ENCODE measurements at regions not wholly inside any gene's neighbourhood (a gene's known extent, or its start where the extent isn't known, plus 50 kb on each side); places are given as distances from the start of the nearest gene placed in this dataset.

- intact Hi-C loops (cut with DNase I, micrococcal nuclease), result no loop called here
- CTCF ChIA-PET, result no interaction called here
Observed at GRCh38 chr3:23735535-23736326, 70.0 kb upstream of the UBE2E1 start.

GRCh38 chr3:23738944-23739343 lies 66.8 kb upstream of the UBE2E1 start:
- DNase-seq (no peak), ATAC-seq (no peak)
- no peaks in the 10 kb centered on the region for H3K9me3 Mint-ChIP-seq (ENCODE audit: low read depth)
- no peak overlapping the region for H3K27ac Mint-ChIP-seq
- ChIA-PET POLR2A (no interaction called here), CTCF (interaction anchor here (0.7 kb wide), 1 partner anchor 52 kb away, joined by 4 read pairs; no protein-coding TSS in a partner anchor)
- peaks cover 10% of the 10 kb centered on the region for H3K27me3 Mint-ChIP-seq
- H3K4me3 Mint-ChIP-seq, result no peak overlapping the region
- H3K36me3 Mint-ChIP-seq (ENCODE audit: low read depth), result no peaks in the 10 kb centered on the region
- intact Hi-C loops (cut with DNase I, micrococcal nuclease), result no loop called here
- H3K4me1 Mint-ChIP-seq, result peaks cover 9% of the 10 kb centered on the region

More at GRCh38 chr3:23735535-23736326, 70.0 kb upstream of the UBE2E1 start:
- no peak overlapping the region for H3K27ac Mint-ChIP-seq
- peaks cover 4% of the 10 kb centered on the region for H3K4me1 Mint-ChIP-seq
- POLR2A ChIA-PET, result no interaction called here
- no peak for DNase-seq
- no peaks in the 10 kb centered on the region for H3K36me3 Mint-ChIP-seq (ENCODE audit: low read depth)
- H3K4me3 Mint-ChIP-seq, result no peak overlapping the region
- peaks cover 2% of the 10 kb centered on the region for H3K27me3 Mint-ChIP-seq
- no peak for ATAC-seq
- H3K9me3 Mint-ChIP-seq (ENCODE audit: low read depth), result no peaks in the 10 kb centered on the region

GRCh38 chr3:23739536-23739935 lies 66.2 kb upstream of the UBE2E1 start:
- ChIA-PET POLR2A (no interaction called here), CTCF (interaction anchor here (0.6 to 0.7 kb wide), 3 partner anchors 53 to 757 kb away, joined by 3 to 4 read pairs (median 4); no protein-coding TSS in a partner anchor)
- H3K9me3 Mint-ChIP-seq (ENCODE audit: low read depth), result no peaks in the 10 kb centered on the region
- H3K4me1 Mint-ChIP-seq, result peaks cover 9% of the 10 kb centered on the region
- no peak overlapping the region for H3K4me3 Mint-ChIP-seq
- intact Hi-C loops (cut with DNase I, micrococcal nuclease), result no loop called here
- no peak overlapping the region for H3K27ac Mint-ChIP-seq
- DNase-seq (no peak), ATAC-seq (no peak)
- H3K36me3 Mint-ChIP-seq (ENCODE audit: low read depth), result no peaks in the 10 kb centered on the region
- H3K27me3 Mint-ChIP-seq, result peaks cover 12% of the 10 kb centered on the region

- Mint-ChIP-seq H3K27me3 (peaks cover 14% of the 10 kb centered on the region), H3K27ac (no peak overlapping the region), H3K4me3 (no peak overlapping the region), H3K4me1 (peaks cover 9% of the 10 kb centered on the region), H3K9me3 (ENCODE audit: low read depth) (no peaks in the 10 kb centered on the region), H3K36me3 (ENCODE audit: low read depth) (no peaks in the 10 kb centered on the region)
- intact Hi-C loops (cut with DNase I, micrococcal nuclease), result loop anchor here (1.0 to 5.0 kb wide), 4 partner anchors 13 to 57 kb away; no protein-coding TSS in a partner anchor
- peak; percentile 88 for ATAC-seq
- peak; percentile 78 for DNase-seq
- POLR2A ChIA-PET, result no interaction called here
- CTCF ChIA-PET, result no interaction called here
Observed at GRCh38 chr3:23740517-23740965, 65.2 kb upstream of the UBE2E1 start.

GRCh38 chr3:23741036-23741706 lies 64.6 kb upstream of the UBE2E1 start:
- POLR2A ChIA-PET, result interaction anchor here (0.6 kb wide), 1 partner anchor 35 kb away, joined by 3 read pairs; no protein-coding TSS in a partner anchor
- Mint-ChIP-seq H3K27ac (no peak overlapping the region), H3K4me1 (peaks cover 9% of the 10 kb centered on the region), H3K27me3 (peaks cover 14% of the 10 kb centered on the region), H3K4me3 (no peak overlapping the region), H3K36me3 (ENCODE audit: low read depth) (no peaks in the 10 kb centered on the region), H3K9me3 (ENCODE audit: low read depth) (no peaks in the 10 kb centered on the region)
- intact Hi-C loops (cut with DNase I, micrococcal nuclease), result loop anchor here in 1 of 2 experiments (2.0 to 5.0 kb wide), 2 partner anchors 14 to 56 kb away; no protein-coding TSS in a partner anchor
- ATAC-seq (no peak), DNase-seq (no peak)
- CTCF ChIA-PET, result no interaction called here

- intact Hi-C loops (cut with DNase I, micrococcal nuclease), result loop anchor here in 1 of 2 experiments (5.0 kb wide), 1 partner anchor 54 kb away; no protein-coding TSS in a partner anchor
- Mint-ChIP-seq H3K9me3 (ENCODE audit: low read depth) (no peaks in the 10 kb centered on the region), H3K27me3 (peaks cover 14% of the 10 kb centered on the region), H3K4me3 (no peak overlapping the region), H3K36me3 (ENCODE audit: low read depth) (no peaks in the 10 kb centered on the region), H3K27ac (no peak overlapping the region), H3K4me1 (peaks cover 9% of the 10 kb centered on the region)
- ATAC-seq (no peak), DNase-seq (no peak)
- ChIA-PET POLR2A (no interaction called here), CTCF (no interaction called here)
Observed at GRCh38 chr3:23743141-23743784, 62.5 kb upstream of the UBE2E1 start.

GRCh38 chr3:23746441-23746840 lies 59.3 kb upstream of the UBE2E1 start:
- H3K4me3 Mint-ChIP-seq, result no peak overlapping the region
- H3K36me3 Mint-ChIP-seq (ENCODE audit: low read depth), result no peaks in the 10 kb centered on the region
- H3K27me3 Mint-ChIP-seq, result peaks cover 15% of the 10 kb centered on the region
- no peak for ATAC-seq
- no peak for DNase-seq
- intact Hi-C loops (cut with DNase I, micrococcal nuclease), result no loop called here
- CTCF ChIA-PET, result interaction anchor here (2.6 kb wide), 1 partner anchor 10 kb away, joined by 7 read pairs; no protein-coding TSS in a partner anchor
- no peaks in the 10 kb centered on the region for H3K9me3 Mint-ChIP-seq (ENCODE audit: low read depth)
- H3K27ac Mint-ChIP-seq, result no peak overlapping the region
- POLR2A ChIA-PET, result no interaction called here
- H3K4me1 Mint-ChIP-seq, result no peaks in the 10 kb centered on the region

- ChIA-PET CTCF (no interaction called here), POLR2A (no interaction called here)
- peaks cover 9% of the 10 kb centered on the region for H3K27me3 Mint-ChIP-seq
- DNase-seq (no peak), ATAC-seq (no peak)
- H3K36me3 Mint-ChIP-seq (ENCODE audit: low read depth), result no peaks in the 10 kb centered on the region
- intact Hi-C loops (cut with DNase I, micrococcal nuclease), result no loop called here
- H3K4me3 Mint-ChIP-seq, result no peak overlapping the region
- no peak overlapping the region for H3K27ac Mint-ChIP-seq
- no peaks in the 10 kb centered on the region for H3K9me3 Mint-ChIP-seq (ENCODE audit: low read depth)
- no peaks in the 10 kb centered on the region for H3K4me1 Mint-ChIP-seq
Observed at GRCh38 chr3:23747841-23748240, 57.9 kb upstream of the UBE2E1 start.

- Mint-ChIP-seq H3K27me3 (peaks cover 9% of the 10 kb centered on the region), H3K36me3 (ENCODE audit: low read depth) (no peaks in the 10 kb centered on the region), H3K9me3 (ENCODE audit: low read depth) (no peaks in the 10 kb centered on the region), H3K4me1 (no peaks in the 10 kb centered on the region), H3K27ac (no peak overlapping the region), H3K4me3 (no peak overlapping the region)
- DNase-seq, result no peak
- ChIA-PET POLR2A (no interaction called here), CTCF (interaction anchor here (0.7 kb wide), 1 partner anchor 29 kb away, joined by 3 read pairs; no protein-coding TSS in a partner anchor)
- ATAC-seq, result no peak
- intact Hi-C loops (cut with DNase I, micrococcal nuclease), result no loop called here
Observed at GRCh38 chr3:23748398-23749110, 57.2 kb upstream of the UBE2E1 start.

GRCh38 chr3:23749609-23750008 lies 56.1 kb upstream of the UBE2E1 start:
- ChIA-PET CTCF (no interaction called here), POLR2A (interaction anchor here (0.7 kb wide), 1 partner anchor 181 kb away, joined by 4 read pairs; no protein-coding TSS in a partner anchor)
- DNase-seq (no peak), ATAC-seq (no peak)
- intact Hi-C loops (cut with DNase I, micrococcal nuclease), result no loop called here
- Mint-ChIP-seq H3K27me3 (peaks cover 5% of the 10 kb centered on the region), H3K4me3 (no peak overlapping the region), H3K36me3 (ENCODE audit: low read depth) (no peaks in the 10 kb centered on the region), H3K4me1 (no peaks in the 10 kb centered on the region), H3K9me3 (ENCODE audit: low read depth) (no peaks in the 10 kb centered on the region), H3K27ac (no peak overlapping the region)

GRCh38 chr3:23750573-23751210 lies 55.1 kb upstream of the UBE2E1 start:
- ChIA-PET CTCF (no interaction called here), POLR2A (no interaction called here)
- H3K27me3 Mint-ChIP-seq, result peaks cover 3% of the 10 kb centered on the region
- H3K4me1 Mint-ChIP-seq, result no peaks in the 10 kb centered on the region
- DNase-seq (no peak), ATAC-seq (no peak)
- H3K4me3 Mint-ChIP-seq, result no peak overlapping the region
- H3K27ac Mint-ChIP-seq, result no peak overlapping the region
- no peaks in the 10 kb centered on the region for H3K36me3 Mint-ChIP-seq (ENCODE audit: low read depth)
- no peaks in the 10 kb centered on the region for H3K9me3 Mint-ChIP-seq (ENCODE audit: low read depth)
- intact Hi-C loops (cut with DNase I, micrococcal nuclease), result no loop called here

Measured in activated CD4-positive, alpha-beta T cell treated with anti-CD3 and anti-CD28 coated beads for 36 hours (primary cell).